VCaP (cell line): ENCODE measurements at regions not wholly inside any gene's neighbourhood (a gene's known extent, or its start where the extent isn't known, plus 50 kb on each side); places are given as distances from the start of the nearest gene placed in this dataset.
"Not testable (repeated sequence)": the region's sequence is repeated elsewhere in the genome, so short reads cannot be mapped to it uniquely, and the experiment has no call there.

Source experiments
- H3K27ac ChIP-seq: fragments of 450-650 bp; 2 replicates; pipeline ENCODE4 v1.5.1; 2017
- TF ChIP-seq, protein P1 (sequence below): fragments of 450-650 bp; conservative IDR thresholded peaks from 2 replicates; pipeline ENCODE4 v1.5.1; 2017; ENCODE audit warnings: mild to moderate bottlenecking, moderate library complexity

DNA sequence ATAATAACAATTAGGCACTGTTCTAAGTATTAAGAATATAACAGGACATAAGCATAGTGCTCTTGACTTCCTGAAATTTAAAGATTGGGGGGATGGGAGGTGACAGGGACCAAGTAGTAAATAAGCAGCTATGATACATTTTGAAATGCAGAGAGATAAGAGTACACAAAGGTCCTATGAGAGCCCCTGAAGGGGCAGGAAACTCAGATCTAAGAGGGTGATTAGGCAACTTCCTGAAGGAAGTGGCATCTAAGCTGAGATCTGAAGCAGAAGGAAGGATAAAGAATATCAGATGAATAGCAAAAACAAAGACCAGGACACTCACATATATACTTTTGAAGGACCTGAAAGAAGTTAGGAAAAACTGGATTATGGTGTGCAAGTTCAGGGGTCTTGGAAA is 415.2 kb upstream of the FRG2C start:
- no peak overlapping the region for H3K27ac ChIP-seq
- TF ChIP-seq, protein P1, sequence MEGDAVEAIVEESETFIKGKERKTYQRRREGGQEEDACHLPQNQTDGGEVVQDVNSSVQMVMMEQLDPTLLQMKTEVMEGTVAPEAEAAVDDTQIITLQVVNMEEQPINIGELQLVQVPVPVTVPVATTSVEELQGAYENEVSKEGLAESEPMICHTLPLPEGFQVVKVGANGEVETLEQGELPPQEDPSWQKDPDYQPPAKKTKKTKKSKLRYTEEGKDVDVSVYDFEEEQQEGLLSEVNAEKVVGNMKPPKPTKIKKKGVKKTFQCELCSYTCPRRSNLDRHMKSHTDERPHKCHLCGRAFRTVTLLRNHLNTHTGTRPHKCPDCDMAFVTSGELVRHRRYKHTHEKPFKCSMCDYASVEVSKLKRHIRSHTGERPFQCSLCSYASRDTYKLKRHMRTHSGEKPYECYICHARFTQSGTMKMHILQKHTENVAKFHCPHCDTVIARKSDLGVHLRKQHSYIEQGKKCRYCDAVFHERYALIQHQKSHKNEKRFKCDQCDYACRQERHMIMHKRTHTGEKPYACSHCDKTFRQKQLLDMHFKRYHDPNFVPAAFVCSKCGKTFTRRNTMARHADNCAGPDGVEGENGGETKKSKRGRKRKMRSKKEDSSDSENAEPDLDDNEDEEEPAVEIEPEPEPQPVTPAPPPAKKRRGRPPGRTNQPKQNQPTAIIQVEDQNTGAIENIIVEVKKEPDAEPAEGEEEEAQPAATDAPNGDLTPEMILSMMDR: no peak

DNA sequence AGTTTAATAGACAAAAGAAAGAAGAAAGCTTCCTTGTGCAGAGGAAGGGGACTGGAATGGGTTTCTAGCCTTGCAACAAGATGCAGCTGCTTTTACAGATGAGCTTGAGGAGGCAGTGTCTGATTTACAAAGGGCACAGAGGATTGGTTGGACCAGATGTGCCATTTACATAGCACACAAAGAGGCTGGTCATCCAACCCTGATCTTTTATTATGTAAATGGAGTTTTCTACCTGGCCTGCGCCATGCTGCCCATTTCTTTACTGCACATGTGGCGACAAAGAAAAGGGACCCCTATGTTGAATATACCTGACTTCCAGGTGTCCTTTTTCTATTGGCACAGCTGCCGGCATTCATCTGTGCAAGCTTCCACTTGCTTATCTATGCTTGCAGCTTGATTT is 409.4 kb upstream of the FRG2C start:
- H3K27ac ChIP-seq: no peak overlapping the region

DNA sequence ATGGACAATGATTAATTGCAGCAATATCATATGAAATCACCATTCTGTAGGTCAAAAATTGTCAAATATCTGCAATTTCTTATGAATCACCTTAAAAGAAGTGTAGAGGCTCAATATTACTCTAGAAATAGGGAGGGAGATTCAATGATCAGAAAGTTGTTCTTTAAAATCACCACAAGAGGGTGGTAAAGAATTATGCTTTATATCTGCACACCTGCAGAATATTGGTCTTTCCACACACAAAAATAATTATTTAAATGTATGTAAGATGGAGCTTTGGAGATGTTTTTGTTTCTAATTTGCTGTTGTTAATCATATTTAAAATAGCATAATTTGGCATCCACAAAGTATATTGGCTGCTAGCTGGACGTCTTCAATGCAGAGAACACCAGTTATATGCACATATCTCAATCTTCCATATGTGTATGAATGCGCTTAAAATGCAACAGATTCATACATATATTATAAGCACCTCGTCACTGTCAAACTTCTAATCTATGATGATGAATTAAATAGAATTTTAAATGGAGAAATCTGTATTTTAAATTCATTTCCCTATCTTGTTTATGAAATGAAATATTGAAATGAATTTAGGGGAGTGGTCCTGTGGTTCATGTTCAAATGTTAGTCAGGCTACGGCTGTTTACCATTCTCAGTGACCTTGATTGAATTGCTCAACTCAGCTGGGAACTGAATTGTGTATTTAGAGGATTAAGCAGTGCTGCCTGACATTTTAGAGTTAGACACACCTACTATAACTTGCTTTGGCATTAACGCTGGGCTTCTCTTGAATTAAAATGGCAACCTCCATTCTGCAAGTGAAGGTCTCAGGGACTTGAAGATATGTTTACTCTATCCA is 405.1 kb upstream of the FRG2C start:
- TF ChIP-seq, protein P1: peak; percentile 77
- H3K27ac ChIP-seq: not testable (repeated sequence)

More for the DNA sequence above, 409.4 kb upstream of the FRG2C start:
- TF ChIP-seq, protein P1: no peak

DNA sequence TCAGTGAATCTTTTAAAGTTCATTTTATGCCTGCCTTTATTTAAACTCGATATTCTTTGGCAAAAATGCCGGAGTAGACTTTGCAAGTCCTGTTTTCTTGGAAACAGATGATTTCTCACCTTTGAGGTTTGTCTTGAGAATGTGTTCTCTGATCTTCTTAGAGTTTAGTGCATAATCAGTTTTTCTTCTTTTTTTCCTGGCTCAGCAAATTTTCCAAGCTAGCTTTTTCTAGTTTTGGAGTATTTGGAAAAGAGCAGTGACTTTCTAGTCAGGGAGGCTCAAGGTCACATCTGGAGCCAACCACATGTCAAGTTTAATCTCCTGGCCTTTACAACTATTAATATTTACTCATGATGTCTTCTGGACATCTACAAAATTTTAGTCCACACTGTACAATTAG is 403.2 kb upstream of the FRG2C start:
- H3K27ac ChIP-seq: not testable (repeated sequence)

DNA sequence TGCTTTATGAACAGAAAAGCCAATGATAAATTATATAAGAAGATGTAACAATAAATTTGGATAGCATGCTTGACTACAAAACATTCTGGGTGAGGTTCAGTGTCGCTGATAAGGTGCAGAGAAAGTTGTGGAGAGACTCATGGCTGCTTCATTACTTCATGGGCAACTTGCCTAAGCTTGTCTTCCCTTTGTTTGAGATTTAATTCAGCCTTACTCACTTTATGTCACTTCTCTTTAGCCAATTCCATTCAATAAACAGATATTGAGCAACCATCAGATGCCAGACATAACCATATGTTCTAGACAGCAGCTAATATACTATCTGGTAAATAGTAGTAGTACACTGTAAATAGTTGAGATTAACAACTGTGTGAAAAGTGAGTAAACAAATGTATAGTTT is 401.5 kb upstream of the FRG2C start:
- H3K27ac ChIP-seq: no peak overlapping the region
- TF ChIP-seq, protein P1: no peak

DNA sequence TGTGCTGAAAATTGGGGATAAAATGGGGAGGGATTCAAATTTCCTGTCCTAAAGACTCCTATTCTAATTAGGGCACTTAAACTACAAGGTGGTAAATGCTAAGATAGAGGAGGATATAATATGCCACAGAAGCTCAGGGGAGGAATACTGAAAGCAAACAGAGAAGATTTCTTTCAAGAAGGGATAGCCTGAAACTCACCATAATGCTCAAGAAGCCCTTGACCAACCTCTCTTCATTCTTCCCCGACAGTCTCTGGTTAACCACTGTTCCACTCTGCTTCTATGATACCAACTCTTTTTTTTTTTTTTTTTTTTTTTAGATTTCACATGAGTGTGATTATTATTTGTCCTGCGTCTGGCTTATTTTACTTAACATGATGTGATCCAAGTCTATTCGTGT is 398.2 kb upstream of the FRG2C start:
- TF ChIP-seq, protein P1: no peak

DNA sequence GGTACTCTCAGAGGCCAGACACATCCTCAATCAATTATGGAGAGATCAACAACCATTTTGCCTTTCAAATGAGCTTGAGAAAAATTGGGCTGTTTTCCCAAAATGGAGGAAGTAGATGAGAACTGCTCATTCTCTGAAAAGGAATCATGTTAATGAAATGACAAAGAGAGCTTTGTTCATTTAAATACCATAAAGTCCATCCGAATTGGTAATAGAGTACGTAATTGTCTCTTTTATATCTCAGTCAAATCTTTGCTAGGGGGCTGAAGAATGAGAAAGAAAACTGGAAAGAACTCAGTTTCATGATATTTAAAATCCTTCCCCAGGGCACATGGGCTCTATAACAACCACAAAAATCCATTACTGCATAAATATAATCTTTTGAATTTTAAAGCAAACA is 395.6 kb upstream of the FRG2C start:
- not testable (repeated sequence) for H3K27ac ChIP-seq

More for the DNA sequence above, 398.2 kb upstream of the FRG2C start:
- H3K27ac ChIP-seq: no peak overlapping the region

DNA sequence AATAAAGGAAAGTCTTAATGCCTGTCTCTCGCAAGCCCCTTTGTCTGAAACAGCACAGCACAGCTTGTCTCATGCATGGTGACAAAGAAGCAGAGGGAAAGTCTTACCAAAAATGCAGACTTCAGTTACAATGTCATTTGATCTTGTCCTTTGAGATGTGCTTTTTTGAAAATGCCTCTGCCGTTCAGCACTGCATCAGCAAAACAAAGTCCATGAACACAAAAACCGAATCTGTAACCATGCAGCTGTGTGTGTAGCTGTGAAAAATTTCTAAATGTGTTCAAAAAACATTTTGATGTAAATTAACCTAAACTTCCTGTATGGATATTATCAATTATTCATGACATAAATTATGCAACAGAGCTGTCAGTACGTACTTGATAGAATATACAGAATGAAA is 391.9 kb upstream of the FRG2C start:
- H3K27ac ChIP-seq: not testable (repeated sequence)

DNA sequence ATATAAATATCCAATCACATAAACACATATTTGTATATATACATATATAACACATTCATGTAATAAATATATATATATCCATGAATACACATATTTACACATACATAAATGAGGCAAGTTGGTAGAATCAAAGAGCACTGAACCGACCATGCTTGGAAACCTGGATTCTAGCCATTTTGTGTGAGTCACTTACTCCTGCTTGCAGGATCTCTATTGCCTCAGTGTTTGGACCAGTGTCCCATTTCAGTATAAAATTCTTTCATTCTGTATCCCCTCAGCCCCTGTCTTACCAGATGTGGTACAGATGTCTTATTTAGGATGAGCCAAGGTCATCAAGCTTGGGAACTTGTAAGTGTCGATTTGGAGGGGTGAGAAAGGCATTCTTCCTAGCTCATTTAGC is 391.4 kb upstream of the FRG2C start:
- no peak overlapping the region for H3K27ac ChIP-seq
- TF ChIP-seq, protein P1: no peak

DNA sequence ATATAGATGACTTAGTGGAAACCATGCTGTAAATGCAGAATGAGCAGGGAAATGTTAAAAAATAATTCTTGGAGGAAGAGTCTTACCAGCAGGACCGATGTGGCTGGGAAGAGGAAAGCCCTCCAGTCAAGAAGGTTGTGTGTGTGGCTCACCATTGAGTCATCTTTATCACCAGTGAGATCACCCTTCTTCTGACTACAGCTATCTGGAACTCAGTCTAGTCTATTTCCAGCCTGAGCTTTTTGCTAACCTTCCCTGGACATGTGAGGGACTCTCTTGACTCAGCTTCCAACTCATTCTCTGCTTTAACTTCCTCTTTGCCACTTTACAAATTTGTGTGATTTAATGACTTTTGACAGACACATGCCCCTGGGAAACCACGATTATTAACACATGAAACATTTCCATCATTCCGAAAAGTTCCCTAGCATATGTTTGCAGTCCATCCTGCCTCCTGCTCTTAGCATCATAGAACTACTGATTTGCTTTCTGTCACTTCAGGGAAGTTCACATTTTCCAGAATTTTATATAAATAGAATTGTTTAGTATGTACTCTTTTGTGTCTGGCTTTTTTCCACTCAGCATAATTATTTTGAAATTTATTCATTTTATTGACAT is 378.5 kb upstream of the FRG2C start:
- not testable (repeated sequence) for H3K27ac ChIP-seq

DNA sequence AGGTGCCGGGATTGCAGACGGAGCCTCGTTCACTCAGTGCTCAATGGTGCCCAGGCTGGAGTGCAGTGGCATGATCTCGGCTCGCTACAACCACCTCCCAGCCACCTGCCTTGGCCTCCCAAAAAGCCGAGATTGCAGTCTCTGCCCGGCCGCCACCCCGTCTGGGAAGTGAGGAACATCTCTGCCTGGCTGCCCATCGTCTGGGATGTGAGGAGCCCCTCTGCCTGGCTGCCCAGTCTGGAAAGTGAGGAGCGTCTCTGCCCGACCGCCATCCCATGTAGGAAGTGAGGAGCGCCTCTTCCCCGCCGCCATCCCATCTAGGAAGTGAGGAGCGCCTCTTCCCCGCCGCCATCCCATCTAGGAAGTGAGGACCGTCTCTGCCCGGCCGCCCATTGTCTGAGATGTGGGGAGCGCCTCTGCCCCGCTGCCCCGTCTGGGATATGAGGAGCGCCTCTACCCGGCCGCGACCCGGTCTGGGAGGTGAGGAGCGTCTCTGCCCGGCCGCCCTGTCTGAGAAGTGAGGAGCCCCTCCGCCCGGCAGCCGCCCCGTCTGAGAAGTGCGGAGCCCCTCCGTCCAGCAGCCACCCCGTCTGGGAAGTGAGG is 375.1 kb upstream of the FRG2C start:
- not testable (repeated sequence) for H3K27ac ChIP-seq
